DND-41 (cell line): ENCODE measurements at regions not wholly inside any gene's neighbourhood (a gene's known extent, or its start where the extent isn't known, plus 50 kb on each side); places are given as distances from the start of the nearest gene placed in this dataset.

Source experiments
- ATAC-seq: fragments of 200-7000 bp; cut with Tn5 transposase; 3 replicates; pipeline ENCODE4 v1.9.1; 2021; ENCODE audit warnings: low read depth; ENCODE audit not compliant: insufficient read depth
- DNase-seq: peaks from one replicate; pipeline ENCODE4 v3.0.0-alpha.2; 2020
- H2AFZ ChIP-seq: 2 replicates; pipeline ENCODE4 v1.6.0; 2012; ENCODE audit warnings: low read depth, low read length
- H3K27ac ChIP-seq: 2 replicates; pipeline ENCODE4 v1.5.1; 2012; ENCODE audit warnings: low read length, inconsistent platforms
- H3K27me3 ChIP-seq: fragments of 200-600 bp; sonication (generic); 2 replicates; pipeline ENCODE4 v1.6.0; 2012; ENCODE audit warnings: low read length, mild to moderate bottlenecking, inconsistent platforms; ENCODE audit not compliant: insufficient read depth, poor library complexity
- H3K36me3 ChIP-seq: 2 replicates; pipeline ENCODE4 v1.5.1; 2012; ENCODE audit warnings: low read length, inconsistent platforms; ENCODE audit not compliant: insufficient read depth
- H3K4me1 ChIP-seq: 2 replicates; pipeline ENCODE4 v1.5.1; 2012; ENCODE audit warnings: mild to moderate bottlenecking, low read length; ENCODE audit not compliant: insufficient read depth
- H3K4me2 ChIP-seq: 2 replicates; pipeline ENCODE4 v1.6.0; 2012; ENCODE audit warnings: mild to moderate bottlenecking, moderate library complexity, low read length, inconsistent platforms; ENCODE audit not compliant: insufficient read depth
- H3K4me3 ChIP-seq, 2 experiments: fragments of 200-600 bp in 1 of 2; shearing (Covaris generic) in 1 of 2; 2 replicates each; pipeline ENCODE4 v1.5.1; 2012 to 2016; ENCODE audit warnings: inconsistent platforms in 2 of 2, low read length in 2 of 2, mild to moderate bottlenecking in 2 of 2, low read depth in 1 of 2, moderate library complexity in 1 of 2
- H3K79me2 ChIP-seq: 2 replicates; pipeline ENCODE4 v1.6.0; 2012; ENCODE audit warnings: low read length, inconsistent platforms; ENCODE audit not compliant: insufficient read depth
- H3K9ac ChIP-seq: 2 replicates; pipeline ENCODE4 v1.6.0; 2012; ENCODE audit warnings: low read depth, mild to moderate bottlenecking, inconsistent platforms, low read length, moderate library complexity
- H3K9me3 ChIP-seq: 2 replicates; pipeline ENCODE4 v1.5.1; 2012; ENCODE audit warnings: low read length, moderate library complexity, mild to moderate bottlenecking, inconsistent platforms; ENCODE audit not compliant: insufficient read depth, severe bottlenecking
- H4K20me1 ChIP-seq: 2 replicates; pipeline ENCODE4 v1.6.0; 2012; ENCODE audit warnings: low read length; ENCODE audit not compliant: insufficient read depth
- EZH2 ChIP-seq: IDR thresholded peaks from 3 replicates; pipeline ENCODE4 v1.6.1; 2012; ENCODE audit warnings: borderline replicate concordance, low read depth, mild to moderate bottlenecking, moderate library complexity, low read length, inconsistent platforms; ENCODE audit not compliant: severe bottlenecking
- TF ChIP-seq, protein P1 (sequence below): IDR thresholded peaks from 2 replicates; pipeline ENCODE4 v1.5.1; 2012; ENCODE audit warnings: borderline replicate concordance, low read length, moderate library complexity, mild to moderate bottlenecking; ENCODE audit not compliant: poor library complexity, severe bottlenecking; ENCODE audit errors: extremely low read depth

DNA sequence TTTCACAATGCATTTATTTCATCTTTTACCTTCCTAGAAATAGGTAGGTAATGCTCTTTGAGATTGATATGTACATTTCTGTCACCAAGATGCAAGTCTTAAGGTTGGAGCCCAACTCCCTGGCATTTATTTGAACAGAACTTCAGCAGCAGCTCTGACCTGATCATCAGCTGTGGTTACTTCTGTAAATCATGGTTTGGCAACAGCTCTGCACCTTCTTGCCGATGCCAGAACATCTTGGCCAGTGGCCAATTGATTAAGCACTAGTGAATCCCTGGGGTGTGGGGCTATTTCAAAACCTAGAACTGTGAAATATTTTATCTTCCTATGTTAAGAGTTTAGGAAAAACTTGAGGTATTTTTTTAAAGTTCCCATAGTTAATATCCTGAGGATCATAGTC, 124.8 kb upstream of the NYAP2 start:
- DNase-seq (no peak), ATAC-seq (no peak)
- H3K79me2 ChIP-seq = no peaks in the 10 kb centered on the region
- H3K27ac ChIP-seq = no peak overlapping the region
- no peaks in the 10 kb centered on the region for H3K27me3 ChIP-seq
- no peaks in the 10 kb centered on the region for H3K36me3 ChIP-seq
- TF ChIP-seq, protein P1, sequence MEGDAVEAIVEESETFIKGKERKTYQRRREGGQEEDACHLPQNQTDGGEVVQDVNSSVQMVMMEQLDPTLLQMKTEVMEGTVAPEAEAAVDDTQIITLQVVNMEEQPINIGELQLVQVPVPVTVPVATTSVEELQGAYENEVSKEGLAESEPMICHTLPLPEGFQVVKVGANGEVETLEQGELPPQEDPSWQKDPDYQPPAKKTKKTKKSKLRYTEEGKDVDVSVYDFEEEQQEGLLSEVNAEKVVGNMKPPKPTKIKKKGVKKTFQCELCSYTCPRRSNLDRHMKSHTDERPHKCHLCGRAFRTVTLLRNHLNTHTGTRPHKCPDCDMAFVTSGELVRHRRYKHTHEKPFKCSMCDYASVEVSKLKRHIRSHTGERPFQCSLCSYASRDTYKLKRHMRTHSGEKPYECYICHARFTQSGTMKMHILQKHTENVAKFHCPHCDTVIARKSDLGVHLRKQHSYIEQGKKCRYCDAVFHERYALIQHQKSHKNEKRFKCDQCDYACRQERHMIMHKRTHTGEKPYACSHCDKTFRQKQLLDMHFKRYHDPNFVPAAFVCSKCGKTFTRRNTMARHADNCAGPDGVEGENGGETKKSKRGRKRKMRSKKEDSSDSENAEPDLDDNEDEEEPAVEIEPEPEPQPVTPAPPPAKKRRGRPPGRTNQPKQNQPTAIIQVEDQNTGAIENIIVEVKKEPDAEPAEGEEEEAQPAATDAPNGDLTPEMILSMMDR = no peak
- no peak for TF ChIP-seq EZH2
- no peaks in the 10 kb centered on the region for H3K9me3 ChIP-seq
- H3K9ac ChIP-seq = no peak overlapping the region
- H3K4me3 ChIP-seq = no peak overlapping the region
- no peak overlapping the region for H2AFZ ChIP-seq
- no peaks in the 10 kb centered on the region for H4K20me1 ChIP-seq
- H3K4me1 ChIP-seq = no peaks in the 10 kb centered on the region
- H3K4me2 ChIP-seq = no peak overlapping the region

DNA sequence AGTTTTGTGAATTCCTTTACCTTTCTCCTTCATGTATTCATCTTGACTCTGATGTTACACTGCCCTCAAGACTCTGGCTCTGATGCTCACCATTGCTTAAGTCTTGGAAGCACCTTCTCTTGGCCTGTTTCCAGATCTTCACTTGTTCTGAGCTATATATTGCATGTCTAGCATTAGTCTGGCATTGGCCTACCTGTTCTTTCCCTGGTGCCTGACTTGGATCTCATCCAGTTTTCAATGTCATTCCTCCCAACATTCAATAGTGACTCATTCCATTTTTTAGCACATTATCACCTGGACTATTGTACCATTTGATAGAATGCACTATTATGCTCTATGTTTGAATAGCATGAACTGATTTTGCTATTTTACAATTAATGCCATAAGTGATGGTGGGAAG, 127.3 kb upstream of the NYAP2 start:
- H3K27me3 ChIP-seq = no peaks in the 10 kb centered on the region
- ATAC-seq = no peak
- H3K9ac ChIP-seq = no peak overlapping the region
- no peaks in the 10 kb centered on the region for H3K79me2 ChIP-seq
- H3K9me3 ChIP-seq = no peaks in the 10 kb centered on the region
- no peak overlapping the region for H3K4me3 ChIP-seq
- no peak overlapping the region for H3K27ac ChIP-seq
- H2AFZ ChIP-seq = no peak overlapping the region
- H4K20me1 ChIP-seq = no peaks in the 10 kb centered on the region
- no peak overlapping the region for H3K4me2 ChIP-seq
- H3K36me3 ChIP-seq = no peaks in the 10 kb centered on the region
- TF ChIP-seq EZH2 = no peak
- TF ChIP-seq, protein P1 = no peak
- H3K4me1 ChIP-seq = no peaks in the 10 kb centered on the region
- no peak for DNase-seq

DNA sequence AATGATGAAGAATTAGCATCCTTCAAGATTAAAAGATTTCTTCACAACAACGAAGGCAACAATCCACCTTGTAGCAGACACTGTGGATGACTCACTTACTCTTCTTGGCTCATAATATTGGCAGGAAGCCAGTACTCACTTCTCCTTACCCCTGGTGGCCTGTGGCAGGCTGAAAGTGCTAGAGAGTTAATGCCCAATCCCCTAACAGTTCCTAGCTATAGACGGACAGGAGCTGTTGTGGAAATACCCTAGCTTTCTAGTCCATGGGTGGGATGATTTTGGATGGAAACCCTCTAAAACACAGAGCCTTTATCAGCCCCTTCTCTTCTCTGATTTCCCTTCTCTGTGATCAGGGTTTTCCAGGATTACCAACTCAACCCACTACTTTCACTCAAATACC, 128.6 kb upstream of the NYAP2 start:
- no peak for TF ChIP-seq EZH2
- TF ChIP-seq, protein P1 = no peak
- Histone ChIP-seq H2AFZ (no peak overlapping the region), H3K27me3 (no peaks in the 10 kb centered on the region), H3K79me2 (no peaks in the 10 kb centered on the region), H3K4me3 (no peak overlapping the region), H3K9me3 (no peaks in the 10 kb centered on the region), H3K4me1 (no peaks in the 10 kb centered on the region), H3K27ac (no peak overlapping the region), H3K9ac (no peak overlapping the region), H3K4me2 (no peak overlapping the region), H4K20me1 (no peaks in the 10 kb centered on the region), H3K36me3 (no peaks in the 10 kb centered on the region)
- no peak for DNase-seq
- ATAC-seq = peak; percentile 49; the same call in 1 of the 3 replicates

DNA sequence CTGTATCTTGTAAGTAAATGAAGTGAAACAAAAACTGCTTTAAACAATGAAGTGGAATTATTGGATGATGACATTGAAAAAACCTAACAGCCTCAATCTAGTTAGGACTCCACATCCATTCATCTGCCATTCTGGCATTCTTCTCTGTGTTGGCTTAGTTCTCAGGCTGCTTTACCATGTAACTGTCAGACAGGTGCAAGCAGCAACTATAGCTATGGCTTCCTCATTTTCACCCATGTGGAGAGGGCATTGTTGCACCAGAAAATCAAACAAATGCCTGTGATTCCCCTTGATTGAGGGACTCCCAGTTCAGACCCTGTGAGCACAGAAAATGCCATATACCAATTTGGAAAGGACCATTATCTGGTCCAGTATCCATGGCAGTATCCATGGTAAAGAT, 129.5 kb upstream of the NYAP2 start:
- Histone ChIP-seq H3K9me3 (no peaks in the 10 kb centered on the region), H3K9ac (no peak overlapping the region), H3K27ac (no peak overlapping the region), H3K36me3 (no peaks in the 10 kb centered on the region), H2AFZ (no peak overlapping the region), H3K4me1 (no peaks in the 10 kb centered on the region), H3K27me3 (no peaks in the 10 kb centered on the region), H3K4me3 (no peak overlapping the region), H3K4me2 (no peak overlapping the region), H4K20me1 (no peaks in the 10 kb centered on the region), H3K79me2 (no peaks in the 10 kb centered on the region)
- DNase-seq (no peak), ATAC-seq (no peak)
- TF ChIP-seq, protein P1 = no peak
- no peak for TF ChIP-seq EZH2
